GM21619 (cell line): ENCODE measurements at regions not wholly inside any gene's neighbourhood (a gene's known extent, or its start where the extent isn't known, plus 50 kb on each side); places are given as distances from the start of the nearest gene placed in this dataset.

Experiments used
- ATAC-seq: cut with Tn5 transposase; IDR thresholded peaks from one replicate; pipeline ENCODE4 v1.9.1; 2021; ENCODE audit not compliant: unreplicated experiment

DNA sequence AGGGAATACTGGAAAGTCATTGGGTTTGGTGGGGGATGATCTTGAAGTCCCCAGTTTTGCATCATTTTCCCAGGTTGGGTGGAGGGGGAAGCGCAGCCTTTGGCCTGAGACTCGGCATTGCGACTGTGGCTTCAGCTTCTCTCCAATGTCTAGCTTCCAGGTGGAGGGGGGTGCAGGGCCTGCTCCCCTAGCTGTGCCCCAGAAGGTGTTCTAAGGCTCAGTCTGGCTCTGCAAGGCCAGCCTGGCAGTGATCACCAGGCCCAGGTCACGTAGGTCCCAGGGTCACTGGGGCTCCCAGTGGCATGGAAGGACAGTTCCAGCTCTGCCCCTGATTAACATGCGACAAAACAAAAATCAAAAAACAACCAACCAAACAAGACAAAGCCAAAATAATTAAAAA is 56.9 kb upstream of the HAAO start:
- ATAC-seq, result no peak

DNA sequence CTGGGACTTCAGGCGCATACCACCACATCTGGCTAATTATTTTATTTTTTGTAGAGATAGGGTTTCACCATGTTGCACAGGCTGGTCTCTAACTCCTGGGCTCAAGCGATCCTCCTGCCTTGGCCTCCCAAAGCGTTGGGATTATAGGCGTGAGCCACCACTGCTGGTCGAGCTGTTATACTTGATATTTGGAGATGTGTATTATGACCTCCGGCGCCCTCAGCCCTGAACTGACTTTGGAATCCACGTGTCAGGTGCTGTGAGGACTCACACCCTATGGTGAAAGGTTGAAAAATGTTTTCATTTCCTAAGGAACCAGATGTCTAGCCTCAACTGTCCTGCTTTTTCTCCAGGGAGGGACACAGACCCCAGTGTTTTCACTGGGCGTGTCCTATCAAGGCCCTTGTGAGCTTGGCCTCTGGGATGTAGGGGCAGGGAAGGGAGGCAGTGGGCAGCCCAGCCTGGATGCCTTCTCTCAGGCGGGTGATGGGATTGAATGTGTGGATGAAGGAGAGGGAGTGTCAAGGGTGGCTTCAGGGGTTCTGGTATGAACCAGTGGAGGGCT is 56.4 kb upstream of the HAAO start:
- no peak for ATAC-seq

DNA sequence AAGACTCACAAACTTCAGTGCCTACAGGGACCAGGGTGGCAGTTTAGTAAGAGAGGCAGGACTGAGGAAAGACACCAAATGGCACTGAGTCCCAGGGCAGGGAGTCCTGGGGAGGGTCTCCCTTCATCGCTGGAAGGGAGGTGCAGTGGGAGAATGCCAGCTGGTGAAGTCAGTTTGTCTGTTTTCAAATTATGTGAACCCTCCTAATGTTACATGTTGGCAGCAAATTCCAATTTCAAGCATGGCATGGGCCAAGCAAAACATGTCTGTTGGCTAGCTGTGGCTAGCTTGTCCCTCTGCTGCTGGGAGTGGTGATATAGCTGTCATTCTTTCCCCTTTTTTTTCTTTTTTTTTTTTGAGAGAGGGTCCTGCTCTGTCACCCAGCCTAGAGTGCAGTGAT is 55.9 kb upstream of the HAAO start:
- no peak for ATAC-seq

DNA sequence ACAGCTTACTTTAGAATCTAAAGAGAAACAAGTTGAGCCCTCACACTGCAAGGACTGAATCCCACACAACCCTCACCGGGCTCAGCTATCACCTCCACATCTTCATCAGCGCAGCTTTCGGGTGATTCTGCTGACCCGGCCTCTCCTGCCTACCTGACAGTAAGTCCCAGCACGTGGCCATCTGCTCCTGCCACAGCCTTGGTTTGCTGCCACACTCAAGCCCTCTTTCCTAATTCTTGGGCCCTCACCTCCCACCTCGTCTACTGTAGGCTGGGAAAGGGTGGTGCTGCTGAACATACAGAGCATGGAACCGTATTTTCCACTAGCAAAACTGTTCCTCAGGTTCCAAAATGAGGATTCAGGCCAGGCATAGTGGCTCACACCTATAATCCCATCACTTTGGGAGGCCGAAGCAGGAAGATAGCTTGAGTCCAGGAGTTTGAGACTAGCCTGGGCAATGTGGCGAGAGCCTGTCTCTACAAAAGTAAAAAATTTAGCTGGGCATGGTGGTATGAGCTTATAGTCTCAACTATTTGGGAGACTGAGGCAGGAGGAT is 55.3 kb upstream of the HAAO start:
- no peak for ATAC-seq

DNA sequence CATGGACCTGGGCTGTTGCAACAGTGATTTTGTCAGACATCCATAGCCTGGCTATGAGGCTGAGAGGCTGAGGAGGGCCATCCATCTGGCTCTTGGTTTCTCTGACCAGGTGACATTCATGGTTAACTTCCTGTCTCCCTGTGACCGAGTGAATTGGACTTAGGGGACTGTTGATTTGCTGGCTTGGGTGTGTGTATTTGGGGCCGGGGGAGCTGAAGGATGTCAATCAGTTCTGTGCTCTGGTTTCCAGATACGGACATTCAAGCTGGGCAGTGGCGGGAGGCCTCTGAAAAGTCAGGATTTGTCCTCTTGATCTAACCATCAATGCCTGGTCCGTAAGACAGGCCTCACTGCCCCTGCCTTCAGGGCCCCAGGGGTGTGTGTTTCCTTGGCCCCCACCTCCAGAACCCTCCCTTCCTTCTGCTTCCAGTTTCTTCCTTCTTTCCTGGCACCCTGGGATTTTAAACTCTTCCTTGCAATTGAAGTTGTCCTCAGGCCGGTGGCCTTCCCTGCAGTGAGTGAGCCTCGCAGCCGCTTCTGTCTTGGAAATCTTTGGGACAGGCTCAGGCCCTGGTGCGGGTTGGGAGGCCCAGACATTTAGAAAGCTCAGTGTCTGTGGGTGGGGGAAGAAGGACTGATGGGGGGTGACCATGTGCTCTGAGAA is 54.7 kb upstream of the HAAO start:
- no peak for ATAC-seq

DNA sequence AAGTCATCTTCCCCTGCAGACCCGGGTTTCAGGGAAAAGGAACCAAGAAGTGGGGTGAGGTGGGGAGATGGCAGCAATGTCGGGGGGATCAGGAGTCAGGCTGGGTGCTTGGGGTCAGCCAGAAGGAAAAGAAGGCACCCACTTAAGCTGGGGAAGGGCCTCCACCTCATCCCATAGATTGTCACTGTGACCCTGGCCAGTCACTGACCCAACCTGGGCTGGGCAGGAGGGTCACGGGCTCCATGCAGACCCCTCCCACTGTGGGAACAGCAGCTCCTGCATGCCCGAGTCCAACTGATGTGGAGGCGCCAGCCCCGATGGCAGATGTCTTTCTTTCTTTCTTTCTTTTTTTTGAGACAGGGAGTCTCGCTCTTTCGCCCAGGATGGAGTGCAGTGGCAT is 53.6 kb upstream of the HAAO start:
- no peak for ATAC-seq

DNA sequence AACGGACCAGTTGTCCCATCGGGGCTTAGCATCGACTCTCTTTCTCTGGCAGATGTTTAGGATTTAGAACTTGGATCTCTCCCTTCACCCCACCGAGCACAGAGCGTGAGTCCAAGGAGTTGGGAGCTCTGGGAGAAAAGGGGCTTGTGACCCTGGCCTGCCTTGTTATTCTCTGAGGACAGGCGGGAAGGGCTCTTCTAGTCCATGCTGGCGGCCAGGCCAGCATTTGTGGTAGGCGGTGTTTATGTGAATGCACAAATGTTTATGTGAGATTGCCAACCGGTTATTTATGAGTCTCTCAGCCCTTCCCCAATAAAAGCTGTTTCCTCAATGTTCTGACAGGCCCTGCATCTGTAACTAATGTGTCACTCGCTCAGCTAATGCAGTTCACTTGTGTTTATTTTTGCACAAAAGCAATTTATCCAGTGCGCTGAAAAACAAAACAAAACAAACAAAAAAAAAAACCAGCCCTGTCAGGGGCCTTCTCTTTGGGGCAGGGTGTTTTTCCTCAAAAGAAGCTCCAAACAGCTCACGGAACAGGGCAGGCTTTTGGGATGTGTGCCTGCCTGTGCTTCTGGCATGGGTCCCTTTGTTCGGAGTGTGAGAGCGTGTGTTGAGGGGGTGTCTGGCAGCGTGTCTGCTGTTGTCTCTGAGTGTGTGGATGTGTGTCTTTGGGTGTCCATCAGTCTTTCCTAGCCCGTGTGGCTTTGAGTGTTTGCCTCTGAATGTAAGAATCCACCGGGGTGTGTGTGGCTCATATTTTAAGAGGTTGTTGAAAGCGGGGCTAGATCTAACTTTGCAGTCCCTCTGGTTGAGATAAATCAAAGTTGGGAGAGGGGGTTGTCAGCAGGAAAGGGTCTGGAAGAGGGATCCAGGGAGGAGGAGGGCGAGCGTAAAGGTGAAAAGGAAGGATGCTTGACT is 52.8 kb upstream of the HAAO start:
- ATAC-seq, result no peak

DNA sequence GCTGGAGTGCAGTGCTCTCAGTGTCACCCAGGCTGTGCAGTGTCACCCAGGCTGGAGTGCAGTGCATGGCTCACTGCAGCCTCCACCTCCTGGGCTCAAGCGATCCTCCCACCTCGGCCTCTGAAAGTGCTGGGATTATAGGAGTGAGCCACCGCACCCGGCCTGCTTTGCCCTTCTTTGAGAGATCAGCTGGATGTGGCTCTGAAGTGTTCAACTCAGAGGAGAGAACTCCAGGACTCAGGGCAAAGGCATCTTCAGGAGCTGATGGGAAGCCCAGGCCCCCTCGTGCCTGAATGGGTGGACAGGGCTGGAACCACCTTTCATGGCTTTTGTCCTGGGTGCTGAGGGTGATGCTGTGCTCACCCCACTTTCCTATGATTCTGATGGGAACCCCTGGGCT is 52.0 kb upstream of the HAAO start:
- no peak for ATAC-seq

DNA sequence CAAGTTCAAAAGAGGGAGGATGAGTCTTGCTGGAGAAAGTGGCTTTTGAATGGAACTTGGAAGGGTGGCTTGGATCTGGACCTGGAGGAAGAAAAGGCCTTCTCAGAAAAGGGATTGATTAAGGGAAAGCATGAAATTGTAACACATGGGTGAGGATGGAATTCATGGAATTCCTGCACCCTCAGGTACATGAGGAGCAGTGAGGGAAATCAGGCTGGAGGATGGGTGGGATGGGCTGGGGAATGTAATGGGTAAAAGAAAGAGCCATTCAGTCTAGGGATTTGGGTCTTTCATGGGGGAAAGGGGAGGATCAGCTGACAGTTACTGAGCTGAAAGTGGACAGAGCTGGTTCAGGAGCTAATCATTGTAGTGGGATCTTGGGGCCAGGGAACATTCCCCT is 51.2 kb upstream of the HAAO start:
- no peak for ATAC-seq

DNA sequence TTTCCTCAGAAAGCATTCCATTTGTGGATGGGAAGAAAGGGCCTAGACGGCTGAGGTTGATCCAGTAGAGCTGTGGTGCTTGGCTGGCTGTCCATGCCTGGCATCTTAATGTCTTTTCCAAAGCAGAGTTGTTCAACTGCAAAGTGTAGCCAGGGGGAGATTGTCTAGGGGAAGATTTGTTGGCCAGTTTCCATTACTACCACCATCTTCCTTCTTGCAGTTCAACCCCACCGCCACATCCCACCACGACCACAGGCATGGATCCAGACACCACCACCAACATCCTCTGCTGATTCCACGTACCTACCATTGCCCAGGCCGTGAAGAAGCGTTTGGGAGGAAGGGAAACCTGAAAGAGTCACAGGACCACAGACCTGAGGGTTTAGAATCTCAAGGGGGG is 50.7 kb upstream of the HAAO start:
- no peak for ATAC-seq

DNA sequence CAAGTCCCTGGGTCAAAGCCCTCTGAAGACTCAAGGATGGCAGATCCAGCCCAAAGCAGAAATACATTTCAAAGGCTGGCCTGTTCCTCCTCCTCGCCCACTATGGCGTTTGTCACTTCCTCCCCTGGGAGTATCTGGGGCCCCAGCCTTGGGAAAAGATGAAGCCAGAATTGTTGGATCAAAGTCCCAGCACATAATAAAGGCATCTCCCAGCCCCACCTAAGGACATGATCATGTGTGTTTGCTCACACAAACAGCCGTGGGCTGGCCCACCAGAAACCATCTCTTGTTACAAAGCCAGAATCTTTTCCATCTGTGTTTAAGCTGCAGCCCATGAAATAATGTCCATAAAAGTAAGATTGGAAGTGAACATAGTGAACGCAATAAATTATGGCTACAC is 50.1 kb upstream of the HAAO start:
- ATAC-seq, result no peak
